H1 (cell line): ENCODE measurements at regions not wholly inside any gene's neighbourhood (a gene's known extent, or its start where the extent isn't known, plus 50 kb on each side); places are given as distances from the start of the nearest gene placed in this dataset.

Source experiments
- CTCF ChIA-PET: fragments of 300-600 bp; sonication (Branson Sonifier 250); formaldehyde crosslinking; loops from one replicate; lab custom pipeline; 2021; ENCODE audit not compliant: partially characterized antibody; lab: Charles Lee
- POLR2A ChIA-PET: fragments of 300-600 bp; sonication (Branson Sonifier 250); formaldehyde crosslinking; loops from one replicate; lab custom pipeline; 2021; ENCODE audit warnings: inconsistent platforms; ENCODE audit not compliant: partially characterized antibody; lab: Charles Lee
- DNase-seq, 2 experiments: peaks; one replicate each; pipeline versions ENCODE4 v3.0.0 to v3.0.0-alpha.2; 2010 to 2022; ENCODE audit warnings: low spot score in 2 of 2, low read depth in 1 of 2, mixed read lengths in 1 of 2
- FAIRE-seq: peaks from 2 replicates; lab custom pipeline; 2011; peaks lifted over from hg19 to GRCh38; lab: Jason Lieb, UNC
- H2AFZ ChIP-seq: 2 replicates; pipeline ENCODE4 v1.8.1; 2012; ENCODE audit warnings: low read length, inconsistent platforms
- H2AK5ac ChIP-seq: 2 replicates; pipeline ENCODE4 v1.6.1; 2013; ENCODE audit warnings: low read depth, low read length
- H2BK120ac ChIP-seq: replicated peaks from 2 replicates; pipeline ENCODE3; 2013; ENCODE audit warnings: low read depth, low read length, inconsistent platforms
- H2BK12ac ChIP-seq: 2 replicates; pipeline ENCODE4 v1.6.1; 2013; ENCODE audit warnings: low read depth, low read length
- H2BK15ac ChIP-seq: 2 replicates; pipeline ENCODE4 v1.6.1; 2013; ENCODE audit warnings: low read length
- H2BK20ac ChIP-seq: 2 replicates; pipeline ENCODE4 v1.6.1; 2013; ENCODE audit warnings: low read length
- H2BK5ac ChIP-seq: 2 replicates; pipeline ENCODE4 v1.6.1; 2013; ENCODE audit warnings: low read depth, low read length
- H3K14ac ChIP-seq: 2 replicates; pipeline ENCODE4 v1.6.1; 2013; ENCODE audit warnings: inconsistent platforms; ENCODE audit not compliant: insufficient read length
- H3K18ac ChIP-seq: 2 replicates; pipeline ENCODE4 v1.6.1; 2013; ENCODE audit warnings: low read length; ENCODE audit errors: extremely low read depth
- H3K23ac ChIP-seq: 2 replicates; pipeline ENCODE4 v1.6.1; 2013; ENCODE audit warnings: inconsistent platforms; ENCODE audit not compliant: insufficient read length
- H3K23me2 ChIP-seq: 2 replicates; pipeline ENCODE4 v1.6.1; 2013; ENCODE audit warnings: low read depth, low read length
- H3K27ac ChIP-seq: 2 replicates; pipeline ENCODE4 v1.6.1; 2011; ENCODE audit warnings: low read depth, low read length, inconsistent platforms
- H3K27me3 ChIP-seq, 4 experiments: replicated peaks in 1 of 4; 1 replicate in 1 of 4; 2 replicates in 3 of 4; pipeline versions ENCODE4 v1.6.1 to v1.8.1; 2011 to 2013; ENCODE audit warnings: low read length in 3 of 4, mild to moderate bottlenecking in 3 of 4, inconsistent platforms in 2 of 4, mixed read lengths in 2 of 4, moderate library complexity in 1 of 4; ENCODE audit not compliant: control insufficient read depth in 3 of 4, insufficient read depth in 3 of 4; ENCODE audit errors: extremely low read depth in 1 of 4
- H3K36me3 ChIP-seq, 4 experiments: 2 replicates each; pipeline versions ENCODE4 v1.6.1 to v1.8.1; 2011 to 2013; ENCODE audit warnings: mild to moderate bottlenecking in 4 of 4, low read length in 3 of 4, moderate library complexity in 2 of 4, control low read depth in 1 of 4, inconsistent platforms in 1 of 4; ENCODE audit not compliant: insufficient read depth in 4 of 4, control insufficient read depth in 2 of 4
- H3K4ac ChIP-seq: replicated peaks from 2 replicates; pipeline ENCODE3; 2013; ENCODE audit warnings: low read length, low read depth, mixed read lengths, inconsistent platforms; ENCODE audit not compliant: insufficient read length
- H3K4me1 ChIP-seq, 4 experiments: replicated peaks in 1 of 4; 1 replicate in 1 of 4; 2 replicates in 3 of 4; pipeline versions ENCODE4 v1.6.1 to v1.8.1; 2011 to 2013; ENCODE audit warnings: low read length in 3 of 4, inconsistent platforms in 2 of 4, mixed read lengths in 1 of 4; ENCODE audit not compliant: insufficient read depth in 4 of 4, control insufficient read depth in 3 of 4
- H3K4me2 ChIP-seq, 2 experiments: 2 replicates each; pipeline versions ENCODE4 v1.6.1 to v1.8.1; 2011 to 2013; ENCODE audit warnings: low read depth in 2 of 2, low read length in 2 of 2, control low read depth in 1 of 2, inconsistent platforms in 1 of 2, mild to moderate bottlenecking in 1 of 2; ENCODE audit not compliant: insufficient read depth in 1 of 2
- H3K4me3 ChIP-seq, 4 experiments: fragments of 200-600, 300-600 bp in 1 of 4; sonication (generic), shearing (Covaris generic), sonication (Bioruptor Twin) in 1 of 4; 2 replicates each; pipeline versions ENCODE4 v1.5.1 to v1.8.1; 2011 to 2016; ENCODE audit warnings: low read length in 4 of 4, low read depth in 3 of 4, control low read depth in 2 of 4, inconsistent platforms in 2 of 4, mild to moderate bottlenecking in 2 of 4, mixed read lengths in 1 of 4, moderate library complexity in 1 of 4; ENCODE audit not compliant: insufficient read depth in 2 of 4; ENCODE audit errors: extremely low read depth in 1 of 4
- H3K56ac ChIP-seq: replicated peaks from 2 replicates; pipeline ENCODE3; 2013; ENCODE audit warnings: low read depth, mild to moderate bottlenecking, mixed read lengths, low read length, inconsistent platforms; ENCODE audit not compliant: insufficient read length
- H3K79me1 ChIP-seq: 2 replicates; pipeline ENCODE4 v1.6.1; 2013; ENCODE audit warnings: low read depth, low read length, control low read depth
- H3K79me2 ChIP-seq, 2 experiments: 2 replicates each; pipeline versions ENCODE4 v1.6.1 to v1.8.1; 2012 to 2013; ENCODE audit warnings: low read length in 2 of 2, mild to moderate bottlenecking in 2 of 2, inconsistent platforms in 1 of 2; ENCODE audit not compliant: insufficient read depth in 2 of 2, control insufficient read depth in 1 of 2
- H3K9ac ChIP-seq, 4 experiments: replicated peaks in 1 of 4; 1 replicate in 1 of 4; 2 replicates in 3 of 4; pipeline versions ENCODE4 v1.6.1 to v1.8.1; 2011 to 2013; ENCODE audit warnings: low read depth in 3 of 4, low read length in 3 of 4, control low read depth in 2 of 4, mild to moderate bottlenecking in 2 of 4, moderate library complexity in 2 of 4, inconsistent platforms in 1 of 4; ENCODE audit errors: extremely low read depth in 1 of 4
- H3K9me3 ChIP-seq, 2 experiments: 2 replicates each; pipeline versions ENCODE4 v1.6.1 to v1.8.1; 2012 to 2013; ENCODE audit warnings: mild to moderate bottlenecking in 2 of 2, moderate library complexity in 2 of 2, control low read depth in 1 of 2, inconsistent platforms in 1 of 2, low read depth in 1 of 2, low read length in 1 of 2, mixed read lengths in 1 of 2; ENCODE audit not compliant: insufficient read depth in 2 of 2
- H4K20me1 ChIP-seq, 2 experiments: replicated peaks in 1 of 2; 2 replicates each; pipeline versions ENCODE3 to v1.8.1; 2011 to 2013; ENCODE audit warnings: inconsistent platforms in 2 of 2, low read length in 2 of 2, mild to moderate bottlenecking in 1 of 2; ENCODE audit not compliant: insufficient read depth in 2 of 2, control insufficient read depth in 1 of 2
- H4K5ac ChIP-seq: 2 replicates; pipeline ENCODE4 v1.6.1; 2013; ENCODE audit warnings: low read length, low read depth, mixed read lengths, inconsistent platforms; ENCODE audit not compliant: insufficient read length
- H4K8ac ChIP-seq: 2 replicates; pipeline ENCODE4 v1.8.0; 2013; ENCODE audit warnings: mild to moderate bottlenecking, moderate library complexity, low read length, inconsistent platforms; ENCODE audit not compliant: insufficient read depth; ENCODE audit errors: extremely low read depth
- H4K91ac ChIP-seq: replicated peaks from 2 replicates; pipeline ENCODE3; 2013; ENCODE audit warnings: low read length, mixed read lengths, inconsistent platforms; ENCODE audit not compliant: insufficient read length
- ASH2L ChIP-seq: fragments of 200-600, 300-600 bp; sonication (generic); IDR thresholded peaks from one replicate; pipeline ENCODE4 v1.7.1; 2017; ENCODE audit warnings: low read length
- CEBPB ChIP-seq: IDR thresholded peaks from 2 replicates; pipeline ENCODE4 v1.6.1; 2012; ENCODE audit warnings: low read depth, low read length
- CHD1 ChIP-seq: IDR thresholded peaks from 2 replicates; pipeline ENCODE4 v1.6.1; 2012; ENCODE audit warnings: low read depth, low read length, improper control_type of control experiment
- CHD2 ChIP-seq: IDR thresholded peaks from 2 replicates; pipeline ENCODE4 v1.6.1; 2012; ENCODE audit warnings: low read length, improper control_type of control experiment
- CREB1 ChIP-seq: IDR thresholded peaks from 2 replicates; pipeline ENCODE4 v1.6.1; 2012; ENCODE audit warnings: inconsistent platforms
- CTBP2 ChIP-seq: IDR thresholded peaks from 2 replicates; pipeline ENCODE4 v1.7.0; 2011; ENCODE audit warnings: borderline replicate concordance, mild to moderate bottlenecking, moderate library complexity, mixed read lengths, low read length; ENCODE audit not compliant: insufficient read depth, insufficient read length
- FOSL1 ChIP-seq: IDR thresholded peaks from 2 replicates; pipeline ENCODE4 v1.6.1; 2011; ENCODE audit warnings: mild to moderate bottlenecking, low read depth, low read length, moderate library complexity; ENCODE audit not compliant: insufficient read depth
- GABPA ChIP-seq: IDR thresholded peaks from 2 replicates; pipeline ENCODE4 v1.6.1; 2011; ENCODE audit warnings: mild to moderate bottlenecking, low read length, moderate library complexity, borderline replicate concordance; ENCODE audit not compliant: insufficient read depth
- GTF2F1 ChIP-seq: IDR thresholded peaks from 2 replicates; pipeline ENCODE4 v1.6.1; 2012; ENCODE audit warnings: low read depth, low read length, improper control_type of control experiment, borderline replicate concordance
- HDAC6 ChIP-seq: IDR thresholded peaks from one replicate; pipeline ENCODE4 v1.7.1; 2012; ENCODE audit warnings: low read depth, mild to moderate bottlenecking, inconsistent platforms, low read length, moderate library complexity
- POLR2AphosphoS5 ChIP-seq: IDR thresholded peaks from 2 replicates; pipeline ENCODE4 v1.6.1; 2011; ENCODE audit warnings: low read depth, low read length
- RFX5 ChIP-seq: IDR thresholded peaks from 2 replicates; pipeline ENCODE4 v1.6.1; 2011; ENCODE audit warnings: low read depth, low read length, improper control_type of control experiment, borderline replicate concordance
- RXRA ChIP-seq: IDR thresholded peaks from 2 replicates; pipeline ENCODE4 v1.6.1; 2011; ENCODE audit warnings: low read depth, mild to moderate bottlenecking, low read length, moderate library complexity; ENCODE audit not compliant: insufficient read depth
- SAP30 ChIP-seq: fragments of 300-600 bp; sonication (generic); IDR thresholded peaks from 2 replicates; pipeline ENCODE4 v1.7.1; 2012; ENCODE audit warnings: low read length, moderate library complexity, mild to moderate bottlenecking, inconsistent platforms; ENCODE audit not compliant: insufficient read depth, insufficient replicate concordance
- TAF7 ChIP-seq: optimal IDR thresholded peaks from 2 replicates; pipeline ENCODE3; 2011; ENCODE audit warnings: low read depth, mild to moderate bottlenecking, inconsistent platforms, low read length, moderate library complexity, borderline replicate concordance
- TEAD4 ChIP-seq: IDR thresholded peaks from 2 replicates; pipeline ENCODE4 v1.6.1; 2012; ENCODE audit warnings: low read depth, low read length, inconsistent platforms, mixed read lengths
- YY1 ChIP-seq: IDR thresholded peaks from 2 replicates; pipeline ENCODE4 v1.6.1; 2011; ENCODE audit warnings: low read depth, mild to moderate bottlenecking, low read length
- WGBS, 2 experiments: shearing (Covaris generic) in 1 of 2; methylation state at CpG; one replicate each; pipeline versions ENCODE4 v1.1.6 to v1.1.7; 2013 to 2015; ENCODE audit warnings: low lambda C conversion rate in 2 of 2, mixed read lengths in 2 of 2, inconsistent platforms in 1 of 2, low coverage in 1 of 2, missing lambda C conversion rate in 1 of 2; ENCODE audit not compliant: insufficient replicate concordance in 2 of 2, insufficient coverage in 1 of 2, insufficient read length in 1 of 2; ENCODE audit errors: extremely low coverage in 1 of 2, missing lambda C conversion rate in 1 of 2; 5-methylcytosine and 5-hydroxymethylcytosine counted together

DNA sequence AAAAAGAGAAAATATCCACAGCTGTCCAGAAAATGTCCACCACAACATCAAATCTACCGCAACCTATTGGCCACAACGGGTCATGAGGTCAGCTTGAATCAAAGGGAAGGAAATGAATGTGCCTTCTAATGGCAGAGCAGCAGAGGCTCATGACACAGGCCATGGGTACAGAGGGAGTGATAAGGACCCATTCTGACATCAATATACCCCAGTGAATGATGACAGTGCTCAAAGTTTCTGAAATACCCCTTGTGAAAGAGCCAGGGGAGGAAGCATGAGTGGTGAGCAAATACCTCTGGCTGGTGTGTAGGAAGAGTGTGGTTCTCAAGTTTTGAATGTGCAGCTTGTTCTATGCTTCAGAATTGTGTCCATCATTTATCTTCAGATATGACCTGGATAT lies 348.2 kb downstream of the IRX1 start:
- H2AK5ac ChIP-seq = no peak overlapping the region
- DNase-seq = no peak
- no peak overlapping the region for H3K27ac ChIP-seq
- no peak overlapping the region for H3K18ac ChIP-seq
- H2BK20ac ChIP-seq = no peak overlapping the region
- H2BK15ac ChIP-seq = no peak overlapping the region
- FAIRE-seq = no peak
- no peak overlapping the region for H2BK5ac ChIP-seq
- H2BK120ac ChIP-seq = no peak overlapping the region
- H3K14ac ChIP-seq = no peak overlapping the region
- H4K8ac ChIP-seq = no peak overlapping the region
- no peaks in the 10 kb centered on the region for H3K9me3 ChIP-seq
- no peak overlapping the region for H4K91ac ChIP-seq
- H3K4me2 ChIP-seq = no peak overlapping the region
- H3K9ac ChIP-seq = no peak overlapping the region
- ChIA-PET CTCF (no interaction called here), POLR2A (no interaction called here)
- no peak overlapping the region for H2BK12ac ChIP-seq
- no peaks in the 10 kb centered on the region for H3K79me1 ChIP-seq
- H4K5ac ChIP-seq = no peak overlapping the region
- no peak overlapping the region for H3K4me3 ChIP-seq
- H3K4ac ChIP-seq = no peak overlapping the region
- H4K20me1 ChIP-seq = no peaks in the 10 kb centered on the region
- 100% methylated on average over 2 of the region's 2 CpGs; no CpG with 5 or more reads in 1 of the 2 experiments for WGBS, 2 experiments
- no peaks in the 10 kb centered on the region for H3K36me3 ChIP-seq
- H3K23ac ChIP-seq = no peak overlapping the region
- H3K4me1 ChIP-seq = no peaks in the 10 kb centered on the region; a peak in 1 of 7 replicates
- H3K23me2 ChIP-seq = no peaks in the 10 kb centered on the region
- H3K27me3 ChIP-seq = no peaks in the 10 kb centered on the region
- H3K56ac ChIP-seq = no peak overlapping the region
- H3K79me2 ChIP-seq = no peaks in the 10 kb centered on the region
- no peak overlapping the region for H2AFZ ChIP-seq
- TF ChIP-seq RFX5 = no peak
- TF ChIP-seq CEBPB = no peak
- TF ChIP-seq FOSL1 = no peak
- TF ChIP-seq GTF2F1 = no peak
- TF ChIP-seq CREB1 = no peak
- TF ChIP-seq POLR2AphosphoS5 = no peak
- TF ChIP-seq HDAC6 = no peak
- no peak for TF ChIP-seq CHD2
- no peak for TF ChIP-seq SAP30
- TF ChIP-seq ASH2L = no peak
- TF ChIP-seq YY1 = no peak
- TF ChIP-seq TAF7 = no peak
- no peak for TF ChIP-seq GABPA
- TF ChIP-seq RXRA = no peak
- no peak for TF ChIP-seq TEAD4
- TF ChIP-seq CTBP2 = no peak
- TF ChIP-seq CHD1 = no peak
